IMR-90 (cell line): ENCODE measurements at regions not wholly inside any gene's neighbourhood (a gene's known extent, or its start where the extent isn't known, plus 50 kb on each side); places are given as distances from the start of the nearest gene placed in this dataset.

Experiments used
- ATAC-seq: fragments of 200-7000 bp; cut with Tn5 transposase; 2 replicates; pipeline ENCODE4 v1.9.1; 2020; ENCODE audit warnings: low read depth, mild to moderate bottlenecking, moderate library complexity
- BruUV-seq: library from RNA; stranded (reverse); fragments of 400-500 nt; replicated peaks from 2 replicates; lab custom pipeline; 2021; lab: Mats Ljungman, UMichigan
- CTCF ChIA-PET: fragments of 300-600 bp; formaldehyde crosslinking; extraction: SDS; loops from one replicate; lab custom pipeline; 2021; ENCODE audit warnings: antibody characterized with exemption; lab: Yijun Ruan, JAX
- POLR2A ChIA-PET: fragments of 300-600 bp; sonication (Branson Sonifier 250); formaldehyde crosslinking; loops from one replicate; lab custom pipeline; 2022; ENCODE audit warnings: antibody characterized with exemption; ENCODE audit not compliant: unreplicated experiment; lab: Charles Lee
- DNase-seq: peaks from one replicate; pipeline ENCODE4 v3.0.0; 2013
- H2AFZ ChIP-seq: replicated peaks from 2 replicates; pipeline ENCODE3; 2013; ENCODE audit warnings: low read length, mild to moderate bottlenecking; ENCODE audit not compliant: poor library complexity
- H2AK5ac ChIP-seq: 2 replicates; pipeline ENCODE4 v1.6.1; 2013; ENCODE audit warnings: low read depth, low read length, inconsistent platforms
- H2AK9ac ChIP-seq: replicated peaks from 2 replicates; pipeline ENCODE3; 2013; ENCODE audit warnings: mild to moderate bottlenecking, low read depth, low read length, moderate library complexity; ENCODE audit not compliant: poor library complexity
- H2BK120ac ChIP-seq: 2 replicates; pipeline ENCODE4 v1.6.1; 2013; ENCODE audit warnings: low read depth, low read length, inconsistent platforms
- H2BK15ac ChIP-seq: 3 replicates; pipeline ENCODE4 v1.6.1; 2013; ENCODE audit warnings: low read depth, low read length, inconsistent platforms
- H2BK20ac ChIP-seq: 2 replicates; pipeline ENCODE4 v1.6.1; 2013; ENCODE audit warnings: low read depth, mild to moderate bottlenecking, inconsistent platforms, low read length, moderate library complexity
- H2BK5ac ChIP-seq: 2 replicates; pipeline ENCODE4 v1.6.1; 2013; ENCODE audit warnings: mild to moderate bottlenecking, low read depth, low read length, inconsistent platforms; ENCODE audit not compliant: poor library complexity, severe bottlenecking
- H3K14ac ChIP-seq: replicated peaks from 2 replicates; pipeline ENCODE4 v1.6.1; 2013; ENCODE audit warnings: low read depth, low read length, inconsistent platforms
- H3K18ac ChIP-seq: 2 replicates; pipeline ENCODE4 v1.6.1; 2013; ENCODE audit warnings: low read depth, low read length, control low read depth
- H3K23ac ChIP-seq: 2 replicates; pipeline ENCODE4 v1.6.1; 2013; ENCODE audit warnings: low read depth, low read length, inconsistent platforms
- H3K27ac ChIP-seq: 2 replicates; pipeline ENCODE4 v1.5.1; 2013; ENCODE audit warnings: mild to moderate bottlenecking, control low read depth, low read length; ENCODE audit not compliant: insufficient read depth
- H3K27me3 ChIP-seq: 2 replicates; pipeline ENCODE4 v1.6.1; 2013; ENCODE audit warnings: low read length; ENCODE audit not compliant: control insufficient read depth, insufficient read depth
- H3K36me3 ChIP-seq: 2 replicates; pipeline ENCODE4 v1.6.1; 2013; ENCODE audit warnings: low read length, mixed read lengths; ENCODE audit not compliant: control insufficient read depth, insufficient read depth
- H3K4ac ChIP-seq: 2 replicates; pipeline ENCODE4 v1.6.1; 2013; ENCODE audit warnings: low read depth, low read length, inconsistent platforms
- H3K4me1 ChIP-seq: 2 replicates; pipeline ENCODE4 v1.6.1; 2013; ENCODE audit warnings: low read length, mixed read lengths; ENCODE audit not compliant: control insufficient read depth, insufficient read depth
- H3K4me2 ChIP-seq: 2 replicates; pipeline ENCODE4 v1.6.1; 2013; ENCODE audit warnings: low read depth, mild to moderate bottlenecking, control low read depth, low read length, moderate library complexity
- H3K4me3 ChIP-seq: 2 replicates; pipeline ENCODE4 v1.5.1; 2013; ENCODE audit warnings: low read depth, mild to moderate bottlenecking, control low read depth, low read length, moderate library complexity; ENCODE audit not compliant: insufficient read depth
- H3K56ac ChIP-seq: 2 replicates; pipeline ENCODE4 v1.6.1; 2013; ENCODE audit warnings: low read length, inconsistent platforms; ENCODE audit not compliant: insufficient read depth; ENCODE audit errors: extremely low read depth
- H3K79me1 ChIP-seq, 2 experiments: 2 replicates each; pipeline ENCODE4 v1.6.1; 2013; ENCODE audit warnings: low read length in 2 of 2, inconsistent platforms in 1 of 2, low read depth in 1 of 2
- H3K9ac ChIP-seq: 2 replicates; pipeline ENCODE4 v1.6.1; 2013; ENCODE audit warnings: low read depth, low read length, control low read depth
- H3K9me1 ChIP-seq: 2 replicates; pipeline ENCODE4 v1.6.1; 2013; ENCODE audit warnings: low read length, inconsistent platforms; ENCODE audit not compliant: insufficient read depth
- H3K9me3 ChIP-seq: 2 replicates; pipeline ENCODE4 v1.6.1; 2013; ENCODE audit warnings: low read length; ENCODE audit not compliant: control insufficient read depth, insufficient read depth
- H4K20me1 ChIP-seq: 2 replicates; pipeline ENCODE4 v1.6.1; 2013; ENCODE audit warnings: low read length, inconsistent platforms; ENCODE audit not compliant: insufficient read depth
- H4K5ac ChIP-seq: 2 replicates; pipeline ENCODE4 v1.6.1; 2013; ENCODE audit warnings: mild to moderate bottlenecking, low read depth, low read length, control low read depth
- H4K8ac ChIP-seq, 2 experiments: 2 replicates each; pipeline ENCODE4 v1.6.1; 2013; ENCODE audit warnings: low read depth in 2 of 2, low read length in 2 of 2, control low read depth in 1 of 2, inconsistent platforms in 1 of 2
- H4K91ac ChIP-seq: 2 replicates; pipeline ENCODE4 v1.6.1; 2013; ENCODE audit warnings: low read depth, low read length, inconsistent platforms; ENCODE audit not compliant: insufficient read depth
- CEBPB ChIP-seq: IDR thresholded peaks from 2 replicates; pipeline ENCODE4 v1.6.1; 2012; ENCODE audit warnings: low read depth, low read length, improper control_type of control experiment
- MAFK ChIP-seq: IDR thresholded peaks from 2 replicates; pipeline ENCODE4 v1.6.1; 2012; ENCODE audit warnings: low read depth, low read length, improper control_type of control experiment
- RAD21 ChIP-seq: IDR thresholded peaks from 2 replicates; pipeline ENCODE4 v1.6.1; 2012; ENCODE audit warnings: low read length, improper control_type of control experiment
- RCOR1 ChIP-seq: IDR thresholded peaks from 2 replicates; pipeline ENCODE4 v1.6.1; 2012; ENCODE audit warnings: mild to moderate bottlenecking, low read length, improper control_type of control experiment; ENCODE audit not compliant: insufficient replicate concordance
- WGBS, 2 experiments: methylation state at CpG; one replicate each; pipeline versions ENCODE4 v1.1.5 to v1.1.7; 2013; ENCODE audit warnings: missing lambda C conversion rate in 2 of 2; ENCODE audit not compliant: insufficient read length in 1 of 2; ENCODE audit errors: extremely low coverage in 2 of 2; 5-methylcytosine and 5-hydroxymethylcytosine counted together
- dilution Hi-C: fragments of 300-500 bp; cut with HindIII; formaldehyde crosslinking; loops from one replicate; pipeline ENCODE4 v1.14.3; 2018; ENCODE audit warnings: low sequenced_read_pairs; ENCODE audit not compliant: unreplicated experiment
- in situ Hi-C: fragments of 300-500 bp; cut with MboI; formaldehyde crosslinking; loops from 3 replicates; pipeline ENCODE4 v1.14.3; 2019; ENCODE audit warnings: low sequenced_read_pairs, inconsistent platforms, mixed read lengths
- intact Hi-C: fragments of 100-400 bp; cut with micrococcal nuclease; formaldehyde crosslinking; loops from 2 replicates; pipeline ENCODE4 v1.10.0; 2022

DNA sequence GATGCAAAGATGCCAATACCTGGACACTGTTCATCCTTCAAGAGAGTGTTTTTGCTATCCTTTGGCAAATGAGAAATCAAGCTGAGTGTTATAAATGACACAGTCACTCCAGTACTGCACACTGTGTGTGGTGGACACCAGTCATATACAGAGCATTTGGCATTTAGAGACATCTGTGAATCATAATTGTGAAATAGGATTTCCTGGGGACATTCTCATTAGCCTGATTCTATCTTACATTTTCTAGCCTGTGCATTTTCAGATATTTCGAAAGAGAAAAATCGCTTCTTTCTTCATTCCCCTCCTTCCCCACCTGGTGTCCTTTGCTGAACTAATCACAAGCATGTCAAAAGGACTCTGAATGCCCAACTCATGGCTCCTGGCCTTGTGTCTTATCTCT, 781.0 kb upstream of the ARGLU1 start:
- POLR2A ChIA-PET, result no interaction called here

More for the DNA sequence above, 781.0 kb upstream of the ARGLU1 start:
- peak overlapping the region; percentile 77 for H2BK20ac ChIP-seq
- intact Hi-C loops, result no loop called here
- H3K79me1 ChIP-seq, result peaks cover 20 to 41% of the 10 kb centered on the region in 2 experiments
- H3K9ac ChIP-seq, result no peak overlapping the region
- peaks cover 7% of the 10 kb centered on the region for H3K4me1 ChIP-seq
- peak overlapping the region; percentile 57 for H3K27ac ChIP-seq
- no peak for TF ChIP-seq MAFK
- TF ChIP-seq RAD21, result no peak
- peak; percentile 91 for TF ChIP-seq CEBPB
- no peak for TF ChIP-seq RCOR1
- no peak overlapping the region for H2AFZ ChIP-seq
- H2BK120ac ChIP-seq, result peak overlapping the region; percentile 67
- peak overlapping the region; percentile 59 for H2AK5ac ChIP-seq
- H3K27me3 ChIP-seq, result no peaks in the 10 kb centered on the region
- peak overlapping the region; percentile 82; the same call in 1 of the 2 replicates for H3K4me2 ChIP-seq
- no peak overlapping the region for H2AK9ac ChIP-seq
- peak overlapping the region; percentile 54; the same call in 2 of the 3 replicates for H2BK15ac ChIP-seq
- no peaks in the 10 kb centered on the region for H4K20me1 ChIP-seq
- in situ Hi-C loops, result no loop called here
- H3K9me3 ChIP-seq, result no peaks in the 10 kb centered on the region
- H3K18ac ChIP-seq, result peak overlapping the region; percentile 80; the same call in 1 of the 2 replicates
- H3K14ac ChIP-seq, result peak overlapping the region; percentile 61
- H3K4ac ChIP-seq, result peak overlapping the region; percentile 79; the same call in 1 of the 2 replicates
- WGBS, 2 experiments, result 50% methylated on average over 2 of the region's 2 CpGs; no CpG with 5 or more reads in 1 of the 2 experiments
- peak overlapping the region; percentile 50; the same call in 1 of the 2 replicates for H3K23ac ChIP-seq
- 0 out of 2 replicates have a peak, but pooled peaks cover 6% of the 10 kb centered on the region for H3K9me1 ChIP-seq
- ATAC-seq (peak; percentile 62), DNase-seq (peak; percentile 70)
- CTCF ChIA-PET, result no interaction called here
- peak overlapping the region; percentile 95 for H2BK5ac ChIP-seq
- no peak overlapping the region for H3K4me3 ChIP-seq
- peak overlapping the region; percentile 45 for H4K91ac ChIP-seq
- no TSS peak for BruUV-seq
- peak overlapping the region; percentile 78 for H3K56ac ChIP-seq
- H4K8ac ChIP-seq, result peak overlapping the region in 1 of 2 experiments; percentile 84; a peak in 2 of 4 replicates
- dilution Hi-C loops, result no loop called here
- peak overlapping the region; percentile 43; the same call in 1 of the 2 replicates for H4K5ac ChIP-seq
- H3K36me3 ChIP-seq, result no peaks in the 10 kb centered on the region
